HAP-1 (cell line): ENCODE measurements at regions not wholly inside any gene's neighbourhood (a gene's known extent, or its start where the extent isn't known, plus 50 kb on each side); places are given as distances from the start of the nearest gene placed in this dataset.

Source experiments
- DNase-seq, 2 experiments: peaks; one replicate each; pipeline ENCODE4 v3.0.0-alpha.2; 2016 to 2020; ENCODE audit warnings: low spot score in 2 of 2
- H3K27me3 ChIP-seq: fragments of 250-450 bp; sonication (Bioruptor Pico); 2 replicates; pipeline ENCODE4 v1.5.1; 2020; ENCODE audit warnings: low read depth, mild to moderate bottlenecking, moderate library complexity
- H3K36me3 ChIP-seq: fragments of 250-450 bp; sonication (Bioruptor Pico); replicated peaks from 2 replicates; pipeline ENCODE4 v1.5.1; 2020; ENCODE audit warnings: mild to moderate bottlenecking
- H3K4me1 ChIP-seq: fragments of 250-450 bp; sonication (Bioruptor Pico); 2 replicates; pipeline ENCODE4 v1.5.1; 2020; ENCODE audit warnings: mild to moderate bottlenecking
- H3K4me3 ChIP-seq: fragments of 250-450 bp; sonication (Bioruptor Pico); 2 replicates; pipeline ENCODE4 v1.5.1; 2020; ENCODE audit warnings: mild to moderate bottlenecking, moderate library complexity
- H3K9me3 ChIP-seq: fragments of 250-450 bp; sonication (Bioruptor Pico); 2 replicates; pipeline ENCODE4 v1.5.1; 2020; ENCODE audit warnings: mild to moderate bottlenecking, moderate library complexity
- in situ Hi-C: fragments of 300-500 bp; cut with MboI; formaldehyde crosslinking; loops from 3 replicates; pipeline ENCODE4 v1.14.3; 2020; ENCODE audit warnings: low sequenced_read_pairs, inconsistent platforms, mixed read lengths

GRCh38 chr3:124429129-124429815, 301.0 kb upstream of the UMPS start:
- Histone ChIP-seq H3K9me3 (no peaks in the 10 kb centered on the region), H3K27me3 (peaks cover 16% of the 10 kb centered on the region), H3K4me1 (peaks cover 10% of the 10 kb centered on the region), H3K4me3 (no peak overlapping the region), H3K36me3 (no peaks in the 10 kb centered on the region)
- DNase-seq, result peak; percentile 13 to 65
- in situ Hi-C loops, result no loop called here

- in situ Hi-C loops, result no loop called here
- no peak overlapping the region for H3K4me3 ChIP-seq
- peaks cover 8% of the 10 kb centered on the region for H3K27me3 ChIP-seq
- no peaks in the 10 kb centered on the region for H3K9me3 ChIP-seq
- peaks cover 10% of the 10 kb centered on the region for H3K4me1 ChIP-seq
- DNase-seq, result no peak
- no peaks in the 10 kb centered on the region for H3K36me3 ChIP-seq
Observed at GRCh38 chr3:124431331-124431994, 298.8 kb upstream of the UMPS start.

- Histone ChIP-seq H3K4me3 (no peak overlapping the region), H3K4me1 (peaks cover 3% of the 10 kb centered on the region), H3K9me3 (no peaks in the 10 kb centered on the region), H3K27me3 (0 out of 2 replicates have a peak, but pooled peaks cover 2% of the 10 kb centered on the region), H3K36me3 (no peaks in the 10 kb centered on the region)
- DNase-seq, result no peak
- in situ Hi-C loops, result no loop called here
Observed at GRCh38 chr3:124434176-124434575, 296.1 kb upstream of the UMPS start.

GRCh38 chr3:124435467-124435866, 294.8 kb upstream of the UMPS start:
- Histone ChIP-seq H3K27me3 (0 out of 2 replicates have a peak, but pooled peaks cover 2% of the 10 kb centered on the region), H3K36me3 (no peaks in the 10 kb centered on the region), H3K4me3 (no peak overlapping the region), H3K4me1 (no peaks in the 10 kb centered on the region), H3K9me3 (no peaks in the 10 kb centered on the region)
- in situ Hi-C loops, result no loop called here
- DNase-seq, result no peak

GRCh38 chr3:124438813-124439212, 291.4 kb upstream of the UMPS start:
- in situ Hi-C loops, result no loop called here
- no peaks in the 10 kb centered on the region for H3K4me1 ChIP-seq
- no peaks in the 10 kb centered on the region for H3K27me3 ChIP-seq
- no peaks in the 10 kb centered on the region for H3K9me3 ChIP-seq
- no peak for DNase-seq
- H3K36me3 ChIP-seq, result no peaks in the 10 kb centered on the region
- H3K4me3 ChIP-seq, result no peak overlapping the region

- DNase-seq, result no peak
- in situ Hi-C loops, result no loop called here
- H3K9me3 ChIP-seq, result no peaks in the 10 kb centered on the region
- no peaks in the 10 kb centered on the region for H3K27me3 ChIP-seq
- H3K36me3 ChIP-seq, result no peaks in the 10 kb centered on the region
- H3K4me1 ChIP-seq, result no peaks in the 10 kb centered on the region
- H3K4me3 ChIP-seq, result no peak overlapping the region
Observed at GRCh38 chr3:124439603-124440002, 290.6 kb upstream of the UMPS start.

GRCh38 chr3:124441766-124442165, 288.5 kb upstream of the UMPS start:
- Histone ChIP-seq H3K27me3 (no peaks in the 10 kb centered on the region), H3K36me3 (no peaks in the 10 kb centered on the region), H3K4me3 (no peak overlapping the region), H3K4me1 (no peaks in the 10 kb centered on the region), H3K9me3 (no peaks in the 10 kb centered on the region)
- no peak for DNase-seq
- in situ Hi-C loops, result no loop called here

- Histone ChIP-seq H3K4me1 (no peaks in the 10 kb centered on the region), H3K27me3 (no peaks in the 10 kb centered on the region), H3K9me3 (no peaks in the 10 kb centered on the region), H3K4me3 (no peak overlapping the region), H3K36me3 (no peaks in the 10 kb centered on the region)
- DNase-seq, result no peak
- in situ Hi-C loops, result no loop called here
Observed at GRCh38 chr3:124442463-124442862, 287.8 kb upstream of the UMPS start.

- H3K4me3 ChIP-seq, result no peak overlapping the region
- H3K4me1 ChIP-seq, result no peaks in the 10 kb centered on the region
- no peaks in the 10 kb centered on the region; the same call in 1 of the 2 replicates for H3K27me3 ChIP-seq
- H3K36me3 ChIP-seq, result no peaks in the 10 kb centered on the region
- no peaks in the 10 kb centered on the region for H3K9me3 ChIP-seq
- in situ Hi-C loops, result no loop called here
- DNase-seq, result no peak
Observed at GRCh38 chr3:124443446-124443845, 286.8 kb upstream of the UMPS start.

- DNase-seq, result no peak
- no peaks in the 10 kb centered on the region; the same call in 1 of the 2 replicates for H3K27me3 ChIP-seq
- H3K9me3 ChIP-seq, result no peaks in the 10 kb centered on the region
- H3K36me3 ChIP-seq, result no peaks in the 10 kb centered on the region
- in situ Hi-C loops, result no loop called here
- H3K4me1 ChIP-seq, result no peaks in the 10 kb centered on the region
- H3K4me3 ChIP-seq, result no peak overlapping the region
Observed at GRCh38 chr3:124444075-124444474, 286.2 kb upstream of the UMPS start.

- Histone ChIP-seq H3K27me3 (no peaks in the 10 kb centered on the region; the same call in 1 of the 2 replicates), H3K36me3 (no peaks in the 10 kb centered on the region), H3K4me3 (no peak overlapping the region), H3K9me3 (no peaks in the 10 kb centered on the region), H3K4me1 (no peaks in the 10 kb centered on the region)
- DNase-seq, result no peak
- in situ Hi-C loops, result no loop called here
Observed at GRCh38 chr3:124444896-124445295, 285.4 kb upstream of the UMPS start.

GRCh38 chr3:124447845-124448244, 282.4 kb upstream of the UMPS start:
- no peak for DNase-seq
- Histone ChIP-seq H3K27me3 (no peaks in the 10 kb centered on the region; the same call in 1 of the 2 replicates), H3K4me3 (no peak overlapping the region), H3K36me3 (no peaks in the 10 kb centered on the region), H3K9me3 (no peaks in the 10 kb centered on the region), H3K4me1 (no peaks in the 10 kb centered on the region)
- in situ Hi-C loops, result no loop called here

GRCh38 chr3:124448954-124449353, 281.3 kb upstream of the UMPS start:
- H3K9me3 ChIP-seq, result no peaks in the 10 kb centered on the region
- in situ Hi-C loops, result no loop called here
- H3K4me3 ChIP-seq, result no peak overlapping the region
- DNase-seq, result no peak
- no peaks in the 10 kb centered on the region for H3K36me3 ChIP-seq
- H3K4me1 ChIP-seq, result no peaks in the 10 kb centered on the region
- H3K27me3 ChIP-seq, result peaks cover 3% of the 10 kb centered on the region; the same call in 1 of the 2 replicates

GRCh38 chr3:124450366-124450765, 279.9 kb upstream of the UMPS start:
- no peak overlapping the region for H3K4me3 ChIP-seq
- H3K27me3 ChIP-seq, result peaks cover 5% of the 10 kb centered on the region; the same call in 1 of the 2 replicates
- DNase-seq, result no peak
- H3K4me1 ChIP-seq, result no peaks in the 10 kb centered on the region
- in situ Hi-C loops, result loop anchor here (25.0 kb wide), 1 partner anchor 438 kb away; no protein-coding TSS in a partner anchor
- no peaks in the 10 kb centered on the region for H3K9me3 ChIP-seq
- no peaks in the 10 kb centered on the region for H3K36me3 ChIP-seq
